GM12878 (cell line): ENCODE measurements at regions not wholly inside any gene's neighbourhood (a gene's known extent, or its start where the extent isn't known, plus 50 kb on each side); places are given as distances from the start of the nearest gene placed in this dataset.

Experiments used
- ATF7 ChIP-seq: fragments of 450-650 bp; IDR thresholded peaks from 2 replicates; pipeline ENCODE4 v1.6.1; 2016; ENCODE audit warnings: low read depth, mild to moderate bottlenecking
- CTCF ChIP-seq, 3 experiments: IDR thresholded peaks in 2 of 3; conservative IDR thresholded peaks in 1 of 3; 2 replicates each; pipeline ENCODE4 v1.5.1; 2011; ENCODE audit warnings: low read depth in 3 of 3, low read length in 3 of 3, mild to moderate bottlenecking in 3 of 3, control low read depth in 2 of 3, moderate library complexity in 2 of 3, inconsistent platforms in 1 of 3, mixed read lengths in 1 of 3; ENCODE audit not compliant: control insufficient read depth in 2 of 3, insufficient read depth in 1 of 3; ENCODE audit errors: extremely low read depth in 1 of 3
- EP300 ChIP-seq, 2 experiments: fragments of 150-350 bp in 1 of 2; IDR thresholded peaks; 2 replicates each; pipeline ENCODE4 v1.6.1; 2011 to 2012; ENCODE audit warnings: low read depth in 2 of 2, low read length in 2 of 2, borderline replicate concordance in 1 of 2, improper control_type of control experiment in 1 of 2, inconsistent platforms in 1 of 2; ENCODE audit not compliant: control insufficient read depth in 1 of 2
- EZH2 ChIP-seq: IDR thresholded peaks from 2 replicates; pipeline ENCODE4 v1.6.1; 2012; ENCODE audit warnings: low read depth, mild to moderate bottlenecking, control low read depth, inconsistent platforms, low read length, borderline replicate concordance; ENCODE audit not compliant: control insufficient read depth
- HDGF ChIP-seq: fragments of 450-650 bp; IDR thresholded peaks from 2 replicates; pipeline ENCODE4 v1.6.1; 2016; ENCODE audit warnings: antibody characterized with exemption
- MAX ChIP-seq: IDR thresholded peaks from 2 replicates; pipeline ENCODE4 v1.6.1; 2012; ENCODE audit warnings: low read depth, low read length, improper control_type of control experiment
- POLR2AphosphoS5 ChIP-seq: IDR thresholded peaks from 2 replicates; pipeline ENCODE4 v1.6.1; 2011; ENCODE audit warnings: mild to moderate bottlenecking, low read length, inconsistent platforms
- SIX5 ChIP-seq: IDR thresholded peaks from 2 replicates; pipeline ENCODE4 v1.6.1; 2011; ENCODE audit warnings: mild to moderate bottlenecking, low read depth, low read length, moderate library complexity; ENCODE audit not compliant: severe bottlenecking
- SUZ12 ChIP-seq: fragments of 200-600 bp; sonication (generic); IDR thresholded peaks from one replicate; pipeline ENCODE4 v1.6.1; 2018; ENCODE audit warnings: antibody characterized with exemption, mild to moderate bottlenecking; ENCODE audit not compliant: unreplicated experiment
- USF2 ChIP-seq: IDR thresholded peaks from 2 replicates; pipeline ENCODE4 v1.6.1; 2011; ENCODE audit warnings: low read depth, low read length, improper control_type of control experiment, borderline replicate concordance

- no peak for TF ChIP-seq CTCF (IDR thresholded peaks at IDR 0.05 in 2 of 3, conservative IDR thresholded peaks at IDR 0.05 in 1 of 3; ENCODE audit: control insufficient read depth in 2 of 3, extremely low read depth in 1 of 3, insufficient read depth in 1 of 3, low read depth in 3 of 3, low read length in 3 of 3)
- TF ChIP-seq MAX: no peak
- TF ChIP-seq POLR2AphosphoS5: no peak
- no peak for TF ChIP-seq USF2
- no peak for TF ChIP-seq SUZ12
- no peak for TF ChIP-seq SIX5
- no peak for TF ChIP-seq HDGF
- TF ChIP-seq EP300 (IDR thresholded peaks at IDR 0.05; ENCODE audit: borderline replicate concordance in 1 of 2, control insufficient read depth in 1 of 2, low read depth in 2 of 2, low read length in 2 of 2): no peak
- no peak for TF ChIP-seq EZH2
- no peak for TF ChIP-seq ATF7
Observed at GRCh38 chr5:89615839-89616518, 733.0 kb upstream of the MEF2C start.
